HFFc6 (cell line): ENCODE measurements at regions not wholly inside any gene's neighbourhood (a gene's known extent, or its start where the extent isn't known, plus 50 kb on each side); places are given as distances from the start of the nearest gene placed in this dataset.

Experiments used
- DNase-seq: peaks from one replicate; pipeline ENCODE4 v3.0.0-alpha.2; 2018
- H3K27ac Mint-ChIP-seq: 2 replicates; pipeline ENCODE4 v1.8.0; 2020; ENCODE audit warnings: mild to moderate bottlenecking, mixed read lengths
- H3K27me3 Mint-ChIP-seq: 2 replicates; pipeline ENCODE4 v1.8.0; 2021; ENCODE audit warnings: mild to moderate bottlenecking, moderate library complexity, mixed read lengths; ENCODE audit not compliant: insufficient read depth
- H3K36me3 Mint-ChIP-seq: 2 replicates; pipeline ENCODE4 v1.8.0; 2021; ENCODE audit warnings: low read depth, mixed read lengths
- H3K4me1 Mint-ChIP-seq: 2 replicates; pipeline ENCODE4 v1.8.0; 2020; ENCODE audit warnings: low read depth, mixed read lengths
- H3K4me3 Mint-ChIP-seq: 2 replicates; pipeline ENCODE4 v1.8.0; 2020; ENCODE audit warnings: mild to moderate bottlenecking, moderate library complexity, mixed read lengths
- H3K9me3 Mint-ChIP-seq: 2 replicates; pipeline ENCODE4 v1.8.0; 2020; ENCODE audit warnings: mild to moderate bottlenecking, mixed read lengths
- TF ChIP-seq, protein P1 (sequence below): fragments of 200-600 bp; sonication (generic); IDR thresholded peaks from 2 replicates; pipeline ENCODE4 v1.5.0; 2021; ENCODE audit warnings: antibody characterized with exemption, mild to moderate bottlenecking

DNA sequence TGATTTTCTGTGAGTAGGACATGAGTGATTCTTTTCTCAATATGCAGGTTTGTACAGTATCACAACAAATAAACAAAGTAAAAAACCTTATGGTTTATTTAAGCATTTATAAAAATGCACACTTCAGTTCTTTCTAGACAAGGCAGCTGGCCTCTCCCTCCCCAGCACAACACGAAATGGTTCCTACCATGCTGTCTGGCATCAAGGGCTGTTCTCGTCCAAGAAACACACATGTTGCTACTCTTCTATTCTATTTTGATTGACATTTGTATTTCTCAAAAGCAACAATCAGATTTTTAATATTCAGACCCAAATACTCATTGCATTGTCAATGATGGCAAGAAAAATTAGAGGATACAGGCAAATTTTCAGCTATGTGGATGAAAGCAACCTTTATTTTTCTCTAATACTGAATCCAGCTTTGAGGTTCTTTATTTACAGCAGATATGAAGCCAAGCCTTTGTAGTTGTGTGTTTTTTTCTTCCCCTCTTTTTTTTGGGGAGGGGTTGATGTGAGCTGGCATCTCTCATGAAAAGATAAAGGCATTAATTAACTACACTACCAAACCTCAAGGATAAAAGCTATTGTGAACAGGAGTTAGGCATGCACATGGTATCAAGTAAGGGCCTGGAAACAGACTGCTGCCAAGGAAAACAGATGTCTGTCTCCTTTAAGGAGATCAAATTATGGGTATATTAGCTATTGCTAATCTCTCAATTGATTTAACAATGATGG, 96.4 kb upstream of the PREP start:
- Mint-ChIP-seq H3K27ac (no peak overlapping the region), H3K4me1 (peaks cover 20% of the 10 kb centered on the region; the same call in 1 of the 2 replicates), H3K4me3 (no peak overlapping the region)

DNA sequence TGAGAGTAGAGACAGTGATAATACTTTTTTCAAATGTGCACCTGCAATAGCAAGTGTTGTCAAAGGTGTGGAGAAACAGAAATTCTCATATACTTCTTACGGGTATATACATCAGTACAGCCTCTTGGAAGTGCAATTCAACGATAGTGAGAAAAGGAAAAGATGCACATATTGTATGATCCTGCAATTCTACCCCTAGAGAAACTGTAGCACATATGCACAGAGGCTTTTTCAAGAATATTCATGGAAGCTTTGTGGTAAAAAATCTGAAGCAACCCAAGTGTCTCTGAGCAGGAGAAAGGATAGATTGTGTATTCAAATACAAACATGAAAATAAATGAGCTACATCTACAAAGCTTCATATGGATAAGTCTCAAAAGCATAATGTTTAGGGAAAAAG, 94.7 kb upstream of the PREP start:
- DNase-seq = no peak
- Mint-ChIP-seq H3K36me3 (no peaks in the 10 kb centered on the region), H3K4me1 (peaks cover 27% of the 10 kb centered on the region), H3K27me3 (no peaks in the 10 kb centered on the region), H3K4me3 (no peak overlapping the region), H3K9me3 (no peaks in the 10 kb centered on the region), H3K27ac (no peak overlapping the region)
- TF ChIP-seq, protein P1, sequence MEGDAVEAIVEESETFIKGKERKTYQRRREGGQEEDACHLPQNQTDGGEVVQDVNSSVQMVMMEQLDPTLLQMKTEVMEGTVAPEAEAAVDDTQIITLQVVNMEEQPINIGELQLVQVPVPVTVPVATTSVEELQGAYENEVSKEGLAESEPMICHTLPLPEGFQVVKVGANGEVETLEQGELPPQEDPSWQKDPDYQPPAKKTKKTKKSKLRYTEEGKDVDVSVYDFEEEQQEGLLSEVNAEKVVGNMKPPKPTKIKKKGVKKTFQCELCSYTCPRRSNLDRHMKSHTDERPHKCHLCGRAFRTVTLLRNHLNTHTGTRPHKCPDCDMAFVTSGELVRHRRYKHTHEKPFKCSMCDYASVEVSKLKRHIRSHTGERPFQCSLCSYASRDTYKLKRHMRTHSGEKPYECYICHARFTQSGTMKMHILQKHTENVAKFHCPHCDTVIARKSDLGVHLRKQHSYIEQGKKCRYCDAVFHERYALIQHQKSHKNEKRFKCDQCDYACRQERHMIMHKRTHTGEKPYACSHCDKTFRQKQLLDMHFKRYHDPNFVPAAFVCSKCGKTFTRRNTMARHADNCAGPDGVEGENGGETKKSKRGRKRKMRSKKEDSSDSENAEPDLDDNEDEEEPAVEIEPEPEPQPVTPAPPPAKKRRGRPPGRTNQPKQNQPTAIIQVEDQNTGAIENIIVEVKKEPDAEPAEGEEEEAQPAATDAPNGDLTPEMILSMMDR = no peak

More for the DNA sequence above, 96.4 kb upstream of the PREP start:
- Mint-ChIP-seq H3K9me3 (no peaks in the 10 kb centered on the region), H3K36me3 (no peaks in the 10 kb centered on the region), H3K27me3 (no peaks in the 10 kb centered on the region)
- TF ChIP-seq, protein P1 = no peak
- DNase-seq = no peak

GRCh38 chr6:105495515-105495914, 92.6 kb upstream of the PREP start:
- TF ChIP-seq, protein P1 = no peak
- Mint-ChIP-seq H3K9me3 (no peaks in the 10 kb centered on the region), H3K27ac (no peak overlapping the region), H3K36me3 (no peaks in the 10 kb centered on the region), H3K4me1 (peaks cover 16% of the 10 kb centered on the region), H3K4me3 (no peak overlapping the region), H3K27me3 (no peaks in the 10 kb centered on the region)
- no peak for DNase-seq

- H3K9me3 Mint-ChIP-seq = no peaks in the 10 kb centered on the region
- TF ChIP-seq, protein P1 = no peak
- DNase-seq = no peak
- H3K4me1 Mint-ChIP-seq = peaks cover 13% of the 10 kb centered on the region
- no peak overlapping the region for H3K27ac Mint-ChIP-seq
- H3K4me3 Mint-ChIP-seq = no peak overlapping the region
- H3K27me3 Mint-ChIP-seq = no peaks in the 10 kb centered on the region
- H3K36me3 Mint-ChIP-seq = no peaks in the 10 kb centered on the region
Observed at GRCh38 chr6:105494688-105495087, 91.8 kb upstream of the PREP start.

DNA sequence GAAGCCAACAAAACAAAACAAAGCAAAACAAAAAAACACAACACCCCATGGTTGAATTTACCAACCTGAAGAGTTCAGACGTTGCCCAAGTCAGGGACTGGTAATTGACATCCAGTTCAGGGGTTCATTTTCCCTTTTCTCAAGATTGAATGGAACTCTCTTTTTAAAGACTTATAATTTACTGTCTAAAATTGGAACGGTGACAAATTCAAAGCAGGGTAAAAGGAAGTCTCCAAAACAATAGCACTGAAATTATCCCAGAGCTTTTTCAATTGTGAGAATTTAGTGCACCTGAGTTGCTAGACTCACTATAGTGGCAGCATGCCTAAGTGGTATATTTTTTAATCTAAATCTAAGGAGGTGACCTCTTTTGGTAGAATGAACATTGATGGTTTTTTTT, 90.9 kb upstream of the PREP start:
- Mint-ChIP-seq H3K9me3 (no peaks in the 10 kb centered on the region), H3K27ac (no peak overlapping the region), H3K4me3 (no peak overlapping the region), H3K36me3 (no peaks in the 10 kb centered on the region), H3K4me1 (peaks cover 22% of the 10 kb centered on the region), H3K27me3 (no peaks in the 10 kb centered on the region)
- TF ChIP-seq, protein P1 = no peak
- DNase-seq = no peak
